ENCODE measurements at regions not wholly inside any gene's neighbourhood (a gene's known extent, or its start where the extent isn't known, plus 50 kb on each side); places are given as distances from the start of the nearest gene placed in this dataset.

DNA sequence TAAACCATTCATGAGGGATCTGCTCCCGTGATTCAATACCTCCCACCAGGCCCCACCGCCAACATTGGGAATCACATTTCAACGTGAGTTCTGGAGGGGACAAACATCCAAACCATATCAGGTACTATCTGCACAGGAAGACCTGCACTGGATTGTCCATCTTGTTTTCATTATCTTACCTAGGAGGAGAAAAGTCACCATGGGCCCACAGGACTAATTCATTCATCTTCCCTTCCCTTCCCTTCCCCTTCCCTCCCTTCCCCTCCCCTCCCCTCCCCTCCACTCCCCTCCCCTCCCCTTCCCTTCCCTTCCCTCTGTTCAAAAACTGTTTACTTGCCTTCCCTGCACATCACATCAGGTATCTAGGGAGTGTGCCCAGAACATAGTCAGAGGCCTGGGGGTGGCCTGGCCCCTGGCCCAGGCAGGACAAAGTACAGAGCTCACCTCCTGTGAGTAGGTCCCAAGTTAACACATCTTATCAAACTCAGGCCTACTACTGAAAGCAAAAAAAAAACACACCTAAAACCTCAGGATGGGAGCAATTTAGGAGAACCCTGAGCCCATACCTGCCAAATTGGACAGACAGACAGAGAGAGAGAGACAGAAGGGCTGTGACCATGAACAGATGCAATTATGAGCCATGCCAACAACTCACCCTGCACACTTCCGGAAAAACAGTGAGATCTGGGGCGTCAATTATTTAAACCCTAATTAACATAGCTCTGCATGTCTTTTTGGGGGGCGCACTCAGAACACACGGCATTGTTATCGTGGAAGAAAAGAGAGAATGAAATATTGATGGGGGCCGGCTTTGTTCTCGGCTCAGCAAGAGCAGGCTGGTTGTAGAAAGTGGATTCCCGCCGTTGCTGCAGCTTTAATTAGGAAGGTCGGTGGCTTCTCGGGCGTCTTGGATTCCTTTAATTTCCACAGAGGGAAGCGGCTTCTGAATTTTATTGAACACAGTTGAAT is 151.2 kb downstream of the IRX5 start:
- Histone ChIP-seq H3K27me3 (no peaks in the 10 kb centered on the region), H3K4me3 (no peak overlapping the region), H3K9me3 (no peaks in the 10 kb centered on the region), H3K4me1 (no peaks in the 10 kb centered on the region), H3K27ac (no peak overlapping the region), H3K36me3 (no peaks in the 10 kb centered on the region)
- TF ChIP-seq, protein P1, sequence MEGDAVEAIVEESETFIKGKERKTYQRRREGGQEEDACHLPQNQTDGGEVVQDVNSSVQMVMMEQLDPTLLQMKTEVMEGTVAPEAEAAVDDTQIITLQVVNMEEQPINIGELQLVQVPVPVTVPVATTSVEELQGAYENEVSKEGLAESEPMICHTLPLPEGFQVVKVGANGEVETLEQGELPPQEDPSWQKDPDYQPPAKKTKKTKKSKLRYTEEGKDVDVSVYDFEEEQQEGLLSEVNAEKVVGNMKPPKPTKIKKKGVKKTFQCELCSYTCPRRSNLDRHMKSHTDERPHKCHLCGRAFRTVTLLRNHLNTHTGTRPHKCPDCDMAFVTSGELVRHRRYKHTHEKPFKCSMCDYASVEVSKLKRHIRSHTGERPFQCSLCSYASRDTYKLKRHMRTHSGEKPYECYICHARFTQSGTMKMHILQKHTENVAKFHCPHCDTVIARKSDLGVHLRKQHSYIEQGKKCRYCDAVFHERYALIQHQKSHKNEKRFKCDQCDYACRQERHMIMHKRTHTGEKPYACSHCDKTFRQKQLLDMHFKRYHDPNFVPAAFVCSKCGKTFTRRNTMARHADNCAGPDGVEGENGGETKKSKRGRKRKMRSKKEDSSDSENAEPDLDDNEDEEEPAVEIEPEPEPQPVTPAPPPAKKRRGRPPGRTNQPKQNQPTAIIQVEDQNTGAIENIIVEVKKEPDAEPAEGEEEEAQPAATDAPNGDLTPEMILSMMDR (IDR thresholded peaks at IDR 0.05), result no peak
- no peak for TF ChIP-seq POLR2A (IDR thresholded peaks at IDR 0.05)
- no peak for TF ChIP-seq EP300 (IDR thresholded peaks at IDR 0.05)
- DNase-seq (ENCODE audit: low spot score in 2 of 2), result no peak
- WGBS, 2 donors, result 51 to 53% methylated on average over 16 of the region's 16 CpGs

DNA sequence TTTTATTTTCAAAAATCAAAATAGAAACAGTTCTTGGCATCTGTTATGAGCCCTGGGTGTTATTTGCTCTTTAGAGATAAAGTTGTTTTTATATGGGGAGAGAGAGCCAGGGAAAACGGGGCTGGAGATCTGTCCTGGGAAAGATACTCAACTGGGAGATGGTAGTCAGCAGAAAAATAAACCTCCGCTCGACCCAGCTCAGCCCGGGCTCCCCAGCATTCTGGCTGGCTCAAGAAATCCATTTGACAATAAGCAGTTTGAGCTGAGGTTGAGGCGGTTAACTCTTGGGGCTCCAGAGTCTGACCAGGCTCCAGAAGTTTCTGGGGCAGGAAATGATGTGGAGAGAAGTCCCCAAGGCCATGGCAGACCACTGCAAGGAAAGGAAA is 151.9 kb downstream of the IRX5 start:
- WGBS, 2 donors, result 28 to 41% methylated on average over 5 of the region's 5 CpGs
- no peak for TF ChIP-seq POLR2A (IDR thresholded peaks at IDR 0.05)
- H3K27me3 ChIP-seq, result no peaks in the 10 kb centered on the region
- no peak overlapping the region for H3K4me3 ChIP-seq
- DNase-seq (ENCODE audit: low spot score in 2 of 2), result no peak
- H3K4me1 ChIP-seq, result no peaks in the 10 kb centered on the region
- H3K27ac ChIP-seq, result no peak overlapping the region
- no peaks in the 10 kb centered on the region for H3K9me3 ChIP-seq
- H3K36me3 ChIP-seq, result no peaks in the 10 kb centered on the region

DNA sequence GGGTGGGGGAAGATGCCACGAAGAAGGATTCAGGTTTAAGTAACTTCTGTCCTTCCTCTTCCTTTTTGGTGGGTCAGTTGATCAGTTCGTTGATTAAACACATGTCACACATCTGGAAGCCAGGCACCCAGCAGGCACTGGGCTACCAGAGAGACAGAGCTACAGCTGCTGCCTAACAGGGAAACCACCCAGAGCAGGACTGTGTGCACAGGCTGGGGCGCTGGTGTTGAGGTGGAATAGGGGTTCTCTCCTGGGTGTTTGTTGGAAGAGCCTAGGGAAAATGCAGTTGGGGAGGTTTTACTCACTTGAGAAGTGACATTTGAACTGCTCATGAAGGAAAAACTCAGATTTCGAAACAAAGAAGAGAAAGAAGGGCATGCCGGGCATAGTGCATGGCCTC is 152.4 kb downstream of the IRX5 start:
- DNase-seq (ENCODE audit: low spot score in 2 of 2), result no peak
- Histone ChIP-seq H3K27ac (no peak overlapping the region), H3K4me1 (no peaks in the 10 kb centered on the region), H3K4me3 (no peak overlapping the region), H3K36me3 (no peaks in the 10 kb centered on the region), H3K27me3 (no peaks in the 10 kb centered on the region), H3K9me3 (peaks cover 0 to 3% (median 0%) of the 10 kb centered on the region in 4 donors)
- 73 to 77% methylated on average over 5 of the region's 5 CpGs for WGBS, 2 donors
- no peak for TF ChIP-seq POLR2A (IDR thresholded peaks at IDR 0.05)
- TF ChIP-seq, protein P1 (IDR thresholded peaks at IDR 0.05), result no peak
- TF ChIP-seq EP300 (IDR thresholded peaks at IDR 0.05), result no peak

DNA sequence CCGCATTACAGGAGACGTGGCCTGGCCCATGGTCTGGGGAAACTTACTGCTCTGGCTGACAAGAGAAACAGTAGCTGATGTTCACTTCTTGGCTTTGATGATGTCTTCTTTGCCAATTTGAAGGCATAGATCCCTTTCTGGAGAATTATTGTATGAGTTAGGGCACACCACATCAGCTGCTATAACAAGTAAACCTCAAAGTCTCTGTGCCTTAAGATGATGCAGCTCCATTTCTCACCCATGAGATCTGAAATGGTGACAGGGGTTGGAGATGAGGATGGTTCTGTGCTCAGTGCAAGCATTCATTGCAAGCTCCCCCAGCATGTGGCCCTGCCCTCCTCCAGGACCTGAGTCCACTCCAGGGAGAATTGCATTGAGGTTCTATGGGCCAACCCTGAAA is 157.4 kb downstream of the IRX5 start:
- Histone ChIP-seq H3K4me1 (no peaks in the 10 kb centered on the region), H3K4me3 (no peak overlapping the region), H3K27me3 (no peaks in the 10 kb centered on the region), H3K27ac (no peak overlapping the region), H3K36me3 (no peaks in the 10 kb centered on the region), H3K9me3 (peaks cover 0 to 11% (median 0%) of the 10 kb centered on the region in 4 donors)
- TF ChIP-seq POLR2A (IDR thresholded peaks at IDR 0.05), result no peak
- TF ChIP-seq, protein P1 (IDR thresholded peaks at IDR 0.05), result no peak
- TF ChIP-seq EP300 (IDR thresholded peaks at IDR 0.05), result no peak
- DNase-seq (ENCODE audit: low spot score in 2 of 2), result no peak
- WGBS, 2 donors, result 94 to 96% methylated on average over 2 of the region's 2 CpGs

DNA sequence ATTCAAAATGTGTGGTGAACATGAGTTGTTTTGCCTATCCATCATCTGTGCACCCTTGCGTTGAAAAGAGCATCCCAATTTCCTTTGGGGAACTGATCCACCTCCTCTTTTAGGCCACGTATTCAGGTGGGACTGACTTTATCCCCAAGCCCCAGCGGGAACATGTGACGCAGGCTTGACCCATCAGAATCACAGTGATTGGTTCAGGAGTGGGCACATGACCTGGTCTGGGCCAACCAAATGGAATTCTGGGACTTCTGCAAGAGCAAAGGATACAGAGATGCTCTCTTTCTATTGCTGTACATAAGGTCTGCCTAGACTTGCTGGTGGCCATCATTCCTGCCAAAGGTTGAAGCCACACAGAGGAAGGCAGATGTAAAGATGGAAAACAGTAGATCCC is 158.9 kb downstream of the IRX5 start:
- Histone ChIP-seq H3K4me3 (no peak overlapping the region), H3K4me1 (no peaks in the 10 kb centered on the region), H3K9me3 (peaks cover 0 to 11% (median 0%) of the 10 kb centered on the region in 4 donors), H3K27ac (no peak overlapping the region), H3K36me3 (no peaks in the 10 kb centered on the region), H3K27me3 (no peaks in the 10 kb centered on the region)
- TF ChIP-seq EP300 (IDR thresholded peaks at IDR 0.05) (no peak), POLR2A (IDR thresholded peaks at IDR 0.05) (no peak)
- TF ChIP-seq, protein P1 (IDR thresholded peaks at IDR 0.05), result no peak
- WGBS, 2 donors, result 98% methylated on average over 4 of the region's 4 CpGs
- no peak for DNase-seq (ENCODE audit: low spot score in 2 of 2)

Data from tibial nerve (tissue), 4 donors.